ENCODE measurements at regions not wholly inside any gene's neighbourhood (a gene's known extent, or its start where the extent isn't known, plus 50 kb on each side); places are given as distances from the start of the nearest gene placed in this dataset.
"Not testable (repeated sequence)": the region's sequence is repeated elsewhere in the genome, so short reads cannot be mapped to it uniquely, and the experiment has no call there.

- H3K4me1 ChIP-seq; intact Hi-C loops (cut with DNase I); H3K27me3 ChIP-seq; H3K27ac ChIP-seq; H3K36me3 ChIP-seq; DNase-seq; H3K4me3 ChIP-seq; H3K9me3 ChIP-seq; ATAC-seq: not testable (repeated sequence)
- 68% methylated on average over 2 of the region's 2 CpGs for WGBS (ENCODE audit: insufficient coverage, low coverage, low lambda C conversion rate, missing lambda C conversion rate)
These were observed 50.3 kb upstream of the AGTPBP1 start for GRCh38 chr9:85792057-85792456.

- H3K9me3 ChIP-seq; H3K27ac ChIP-seq; ATAC-seq; DNase-seq; intact Hi-C loops (cut with DNase I); H3K27me3 ChIP-seq; H3K36me3 ChIP-seq; H3K4me1 ChIP-seq; H3K4me3 ChIP-seq: not testable (repeated sequence)
- 48% methylated on average over 5 of the region's 6 CpGs for WGBS (ENCODE audit: insufficient coverage, low coverage, low lambda C conversion rate, missing lambda C conversion rate)
These were observed 61.4 kb upstream of the AGTPBP1 start for GRCh38 chr9:85802978-85803695.

- peak overlapping the region; percentile 77 to 91 (median 80) for H3K4me3 ChIP-seq
- H3K27me3 ChIP-seq; DNase-seq; intact Hi-C loops (cut with DNase I); ATAC-seq; H3K9me3 ChIP-seq: not testable (repeated sequence)
- 5% methylated on average over 4 of the region's 16 CpGs for WGBS (ENCODE audit: insufficient coverage, low coverage, low lambda C conversion rate, missing lambda C conversion rate)
- H3K27ac ChIP-seq: peak overlapping the region; percentile 79 to 88 (median 85)
- peaks cover 0 to 10% (median 2%) of the 10 kb centered on the region in 4 donors for H3K4me1 ChIP-seq
- H3K36me3 ChIP-seq: peaks cover 0 to 20% (median 4%) of the 10 kb centered on the region in 4 donors
These were observed 63.0 kb upstream of the AGTPBP1 start for GRCh38 chr9:85804847-85805133.

- DNase-seq: peak; percentile 85 to 89 (median 89)
- TF ChIP-seq CTCF (IDR thresholded peaks at IDR 0.05) (peak in 3 of 4 donors; percentile 8 to 14 (median 12)), POLR2A (IDR thresholded peaks at IDR 0.05) (peak; percentile 55)
- ATAC-seq: peak; percentile 85 to 93 (median 88)
- H3K9me3 ChIP-seq; H3K27me3 ChIP-seq; intact Hi-C loops (cut with DNase I): not testable (repeated sequence)
- peaks cover 0 to 20% (median 4%) of the 10 kb centered on the region in 4 donors for H3K36me3 ChIP-seq
- H3K4me3 ChIP-seq: peak overlapping the region; percentile 77 to 91 (median 80)
- H3K4me1 ChIP-seq: peaks cover 0 to 16% (median 2%) of the 10 kb centered on the region in 4 donors
- WGBS (ENCODE audit: insufficient coverage, low coverage, low lambda C conversion rate, missing lambda C conversion rate): 0% methylated on average over 12 of the region's 111 CpGs
- H3K27ac ChIP-seq: peak overlapping the region; percentile 79 to 88 (median 85)
These were observed 63.6 kb upstream of the AGTPBP1 start for GRCh38 chr9:85805134-85806005.

GRCh38 chr9:85808329-85808728 is 66.6 kb upstream of the AGTPBP1 start:
- DNase-seq; H3K4me3 ChIP-seq; H3K27me3 ChIP-seq; intact Hi-C loops (cut with DNase I); ATAC-seq; H3K27ac ChIP-seq; H3K9me3 ChIP-seq: not testable (repeated sequence)
- Histone ChIP-seq H3K36me3 (peaks cover 0 to 20% (median 4%) of the 10 kb centered on the region in 4 donors), H3K4me1 (peaks cover 0 to 17% (median 2%) of the 10 kb centered on the region in 4 donors)
- WGBS (ENCODE audit: insufficient coverage, low coverage, low lambda C conversion rate, missing lambda C conversion rate): 95% methylated on average over 2 of the region's 2 CpGs

- ATAC-seq; H3K4me3 ChIP-seq; H3K27me3 ChIP-seq; H3K27ac ChIP-seq; intact Hi-C loops (cut with DNase I); DNase-seq; H3K9me3 ChIP-seq: not testable (repeated sequence)
- 93% methylated on average over 2 of the region's 2 CpGs for WGBS (ENCODE audit: insufficient coverage, low coverage, low lambda C conversion rate, missing lambda C conversion rate)
- H3K36me3 ChIP-seq: peaks cover 0 to 11% (median 3%) of the 10 kb centered on the region in 4 donors
- peaks cover 0 to 10% (median 0%) of the 10 kb centered on the region in 4 donors for H3K4me1 ChIP-seq
These were observed 71.6 kb upstream of the AGTPBP1 start for GRCh38 chr9:85813388-85813787.

- H3K4me1 ChIP-seq; H3K9me3 ChIP-seq; intact Hi-C loops (cut with DNase I); ATAC-seq; H3K36me3 ChIP-seq; DNase-seq; H3K27ac ChIP-seq; H3K27me3 ChIP-seq; H3K4me3 ChIP-seq: not testable (repeated sequence)
These were observed 73.0 kb upstream of the AGTPBP1 start for GRCh38 chr9:85814800-85815199.
